Activated CD4-positive, alpha-beta T cell treated with anti-CD3 and anti-CD28 coated beads for 4 hours (primary cell): ENCODE measurements at regions not wholly inside any gene's neighbourhood (a gene's known extent, or its start where the extent isn't known, plus 50 kb on each side); places are given as distances from the start of the nearest gene placed in this dataset.
"Not testable (repeated sequence)": the region's sequence is repeated elsewhere in the genome, so short reads cannot be mapped to it uniquely, and the experiment has no call there.

Experiments used
- DNase-seq, 2 donors: peaks; one replicate each; pipeline ENCODE4 v3.0.0-alpha.2; 2020

GRCh38 chr7:135872861-135873260 is 104.3 kb downstream of the MTPN start:
- not testable (repeated sequence) for DNase-seq

DNA sequence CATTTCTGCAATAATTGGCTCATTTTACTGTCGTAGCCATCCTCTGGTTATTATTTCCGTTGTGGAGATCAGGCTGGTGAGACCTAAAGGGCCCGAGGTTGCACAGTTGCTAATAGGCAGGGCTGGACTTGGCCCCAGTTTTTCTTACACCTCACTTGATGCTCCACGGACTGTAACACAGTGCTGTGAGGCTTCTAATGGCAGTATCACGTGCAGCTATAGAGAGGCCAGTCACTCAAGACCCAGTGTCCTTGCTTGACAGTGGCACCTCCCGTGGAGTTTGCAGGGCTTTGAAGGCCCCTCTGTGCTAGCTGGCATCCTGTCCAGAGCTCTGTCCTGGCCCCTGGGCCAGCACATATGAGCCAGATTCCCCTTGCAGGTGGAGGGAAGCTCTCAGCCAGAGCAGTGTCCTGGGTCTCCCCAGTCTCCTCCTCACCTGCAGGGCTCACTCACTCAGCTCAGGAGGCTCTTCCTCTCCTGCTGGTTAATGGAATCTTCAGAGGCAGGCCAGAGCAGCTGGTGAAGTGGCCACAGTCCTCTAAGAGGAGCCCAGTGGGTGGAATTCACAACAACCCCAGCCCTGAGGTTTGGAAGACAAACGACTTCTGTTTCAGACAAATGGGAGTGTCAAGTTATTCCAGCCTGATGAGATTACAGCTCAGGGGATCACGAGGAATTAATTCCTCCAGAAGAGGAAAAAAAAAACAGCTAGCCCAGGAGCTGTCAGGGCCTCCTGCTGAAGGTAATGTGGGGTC is 114.2 kb upstream of the FAM180A start:
- no peak for DNase-seq

GRCh38 chr7:135859538-135859937 is 110.9 kb upstream of the FAM180A start:
- DNase-seq = no peak

GRCh38 chr7:135858851-135859250 is 110.2 kb upstream of the FAM180A start:
- no peak for DNase-seq

GRCh38 chr7:135858379-135858778 is 109.8 kb upstream of the FAM180A start:
- no peak for DNase-seq

GRCh38 chr7:135857519-135858274 is 109.1 kb upstream of the FAM180A start:
- DNase-seq = no peak

GRCh38 chr7:135856356-135857144 is 107.9 kb upstream of the FAM180A start:
- no peak for DNase-seq

- DNase-seq = no peak
Observed at GRCh38 chr7:135855846-135856245, 107.2 kb upstream of the FAM180A start.

GRCh38 chr7:135853499-135853898 is 104.9 kb upstream of the FAM180A start:
- DNase-seq = no peak

DNA sequence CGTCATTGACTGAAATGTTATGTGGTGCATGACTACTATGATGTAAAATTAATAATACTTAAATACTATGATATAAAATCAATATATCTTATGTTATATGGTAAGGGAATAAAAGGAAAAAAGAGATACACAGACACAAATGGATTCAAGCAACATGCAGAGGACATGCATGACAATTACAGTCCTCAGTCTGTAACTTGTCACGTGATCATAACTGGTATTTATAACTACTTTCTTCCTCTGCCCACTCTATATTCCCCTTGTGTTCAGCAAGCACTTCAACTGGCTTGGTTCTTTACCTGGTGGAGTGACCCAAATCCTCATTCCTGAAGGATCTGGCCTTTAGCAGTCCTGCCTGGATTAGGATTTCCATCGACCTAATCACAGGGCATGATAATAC is 104.4 kb upstream of the FAM180A start:
- no peak for DNase-seq

GRCh38 chr7:135847242-135847641 is 98.6 kb upstream of the FAM180A start:
- no peak for DNase-seq

GRCh38 chr7:135846339-135846738 is 97.7 kb upstream of the FAM180A start:
- no peak for DNase-seq

- no peak for DNase-seq
Observed at GRCh38 chr7:135845415-135846075, 96.9 kb upstream of the FAM180A start.

DNA sequence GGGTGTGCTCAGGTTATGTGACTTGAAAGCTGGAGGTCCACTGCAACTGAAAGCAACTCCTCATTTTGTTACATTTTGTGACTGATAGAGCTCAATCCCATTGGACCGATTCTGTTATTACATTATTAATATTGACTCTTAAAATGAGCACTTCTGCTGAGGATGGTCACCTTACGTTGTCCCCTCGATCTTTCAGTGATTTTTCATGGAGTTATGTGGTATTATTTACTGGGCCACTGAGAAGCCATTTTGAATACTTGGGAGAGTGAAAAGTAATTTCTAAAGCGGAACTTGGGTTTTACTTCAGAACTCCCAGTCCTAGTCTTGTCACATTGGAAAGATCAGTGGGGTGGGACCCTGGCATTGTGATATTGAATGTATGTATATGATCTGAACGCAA is 96.3 kb upstream of the FAM180A start:
- DNase-seq = no peak

DNA sequence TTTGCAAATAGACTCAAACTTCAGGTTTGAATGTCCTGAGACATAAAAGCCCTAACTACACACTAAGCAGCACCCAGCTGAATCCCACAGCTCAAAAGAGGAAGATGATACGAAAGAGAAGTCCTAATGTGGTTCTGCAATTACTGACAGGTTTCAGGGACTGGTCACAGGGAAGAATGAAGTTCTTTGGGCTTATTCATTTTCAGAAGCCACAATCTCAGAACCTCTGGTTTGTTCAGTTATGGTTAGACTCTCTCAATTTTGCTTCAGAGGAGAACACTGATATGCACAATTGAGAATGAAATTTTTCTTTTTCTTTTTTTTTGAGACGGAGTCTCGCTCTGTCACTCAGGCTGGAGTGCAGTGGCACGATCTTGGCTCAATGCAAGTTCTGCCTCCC is 94.6 kb upstream of the FAM180A start:
- no peak for DNase-seq

GRCh38 chr7:135842446-135843179 is 94.0 kb upstream of the FAM180A start:
- DNase-seq = no peak

DNA sequence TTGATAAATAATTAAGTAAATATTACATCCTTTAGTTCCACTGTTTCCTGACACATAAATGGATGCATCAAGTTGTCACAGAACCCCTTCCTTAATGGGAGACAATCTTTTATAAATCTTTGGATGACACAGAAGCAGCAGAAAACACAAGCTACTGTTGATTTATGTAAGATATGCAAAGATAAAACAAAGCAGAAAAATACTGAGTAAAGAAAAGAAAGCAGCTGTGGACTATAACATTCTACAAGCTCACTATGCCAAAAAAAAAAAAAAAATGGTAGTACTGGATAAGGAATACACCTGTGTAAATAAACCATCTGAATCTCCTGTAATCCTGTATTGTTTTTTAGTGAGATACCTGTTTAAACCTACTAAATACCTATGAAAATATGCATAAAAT is 92.0 kb upstream of the FAM180A start:
- DNase-seq = no peak

DNA sequence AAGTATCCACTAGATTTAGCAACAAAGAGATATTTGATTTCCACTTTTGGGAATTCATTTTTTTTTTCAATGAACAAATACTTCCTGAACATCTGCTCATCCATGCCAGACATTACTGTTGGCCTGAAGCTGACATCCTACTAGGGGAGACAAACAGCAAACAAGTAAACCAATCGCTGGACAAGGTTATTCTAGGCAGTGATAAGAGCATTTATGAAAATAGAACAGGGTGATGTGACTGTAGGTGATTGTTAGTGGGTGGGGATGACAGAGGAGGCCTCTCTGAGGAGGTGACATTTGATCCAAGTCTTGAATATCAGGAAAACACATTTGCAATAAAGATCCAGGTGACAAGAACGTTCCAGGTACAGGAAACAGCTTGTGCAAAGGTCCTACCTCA is 89.1 kb upstream of the FAM180A start:
- DNase-seq = no peak

GRCh38 chr7:135834266-135834665 is 85.7 kb upstream of the FAM180A start:
- no peak for DNase-seq

DNA sequence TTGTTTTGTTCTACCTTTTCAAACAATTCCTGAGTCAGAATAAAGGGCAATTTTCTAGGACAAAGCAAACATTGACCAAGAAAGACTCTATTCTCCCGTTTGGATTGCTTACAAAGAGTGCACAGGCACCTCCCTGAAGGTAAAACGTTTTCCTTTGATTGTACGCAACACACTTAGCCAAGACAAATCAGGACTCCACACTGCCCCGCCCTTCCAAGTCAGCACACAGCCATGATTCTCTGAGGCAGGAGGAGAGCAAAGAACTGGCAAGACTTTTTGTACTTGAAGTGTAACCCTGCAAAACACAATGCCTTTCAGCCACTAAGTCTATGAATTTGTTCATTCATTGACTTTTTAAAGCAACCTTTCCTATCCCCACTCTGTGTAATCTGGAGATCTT is 85.0 kb upstream of the FAM180A start:
- DNase-seq = no peak

DNA sequence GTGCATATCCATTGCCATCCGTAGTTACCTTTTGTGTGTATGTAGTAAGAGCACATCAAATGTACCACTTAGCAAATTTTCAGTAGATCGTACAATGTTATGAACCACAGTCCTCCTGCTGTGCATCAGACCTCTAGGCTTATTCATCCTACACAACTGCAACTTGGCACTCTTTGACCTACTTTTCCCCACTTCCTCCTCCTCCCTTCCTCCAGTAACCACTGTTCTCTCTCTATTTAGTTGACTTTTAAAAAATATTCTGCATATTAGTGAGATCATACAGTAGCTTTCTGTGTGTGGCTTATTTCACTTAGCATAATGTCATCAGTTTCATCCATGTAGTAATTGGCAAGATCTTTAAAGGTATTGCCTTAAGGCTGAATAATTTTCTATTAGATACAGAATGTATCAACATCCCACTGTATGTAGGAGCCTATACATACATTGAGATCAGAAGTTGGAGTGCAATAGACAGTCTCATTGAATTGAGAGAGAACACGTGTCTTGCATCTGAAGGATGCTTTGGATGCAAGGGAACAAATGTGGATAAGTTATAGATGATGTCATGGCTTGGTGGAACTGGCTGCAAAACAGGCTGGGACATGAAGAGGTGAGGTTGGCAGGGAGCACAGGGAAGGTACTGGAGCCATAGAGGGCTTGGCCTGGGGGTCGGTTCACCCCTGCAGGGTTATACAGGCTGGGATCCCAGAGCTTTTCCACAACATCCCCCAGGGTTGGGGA is 83.0 kb upstream of the FAM180A start:
- no peak for DNase-seq

DNA sequence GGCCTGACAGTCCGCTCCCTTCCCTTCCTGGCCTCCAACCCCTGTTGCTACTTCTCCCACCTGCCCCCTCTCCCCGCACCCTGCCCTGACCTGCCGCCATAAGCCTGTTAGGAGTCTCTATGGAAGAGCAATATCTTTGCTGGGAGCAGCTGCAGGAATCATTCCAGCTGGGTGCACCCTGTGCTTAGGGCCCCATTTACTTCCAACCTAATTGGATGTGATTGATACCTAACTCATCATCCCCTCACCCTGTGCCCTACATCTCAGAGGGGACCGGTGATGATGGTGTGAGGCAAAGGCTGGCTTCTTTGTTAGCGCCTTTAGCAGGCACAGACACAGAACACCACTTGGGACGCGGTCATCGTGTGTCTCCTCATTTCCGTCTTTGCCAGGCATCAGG is 80.0 kb upstream of the FAM180A start:
- DNase-seq = no peak
